HG03066 (cell line): ENCODE measurements at regions not wholly inside any gene's neighbourhood (a gene's known extent, or its start where the extent isn't known, plus 50 kb on each side); places are given as distances from the start of the nearest gene placed in this dataset.

Experiments
- ATAC-seq: cut with Tn5 transposase; IDR thresholded peaks from one replicate; pipeline ENCODE4 v1.9.1; 2021; ENCODE audit warnings: low read depth; ENCODE audit not compliant: unreplicated experiment

- ATAC-seq: no peak
These were observed 355.8 kb upstream of the SATB1 start for GRCh38 chr3:18780959-18781358.

GRCh38 chr3:18779704-18780103 is 354.6 kb upstream of the SATB1 start:
- no peak for ATAC-seq

DNA sequence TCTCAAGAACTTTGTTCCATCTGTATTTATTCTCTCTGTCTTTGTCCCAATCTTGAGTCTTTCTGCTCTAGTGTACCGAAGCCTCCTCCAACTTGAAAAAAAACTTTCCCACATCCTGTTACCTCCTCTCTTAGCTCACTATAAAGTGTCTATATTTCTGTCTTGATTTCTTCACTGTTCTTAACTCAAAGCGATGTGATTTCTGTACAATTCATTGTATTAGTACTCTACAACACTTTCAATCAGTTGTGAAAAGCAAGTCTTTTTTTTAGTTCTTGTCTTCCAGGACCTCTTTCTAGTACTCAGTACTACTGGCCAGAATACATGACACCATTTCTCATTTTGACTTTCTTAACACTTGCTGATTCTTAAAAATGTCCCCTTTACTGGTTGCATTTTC is 353.5 kb upstream of the SATB1 start:
- ATAC-seq: no peak

- ATAC-seq: no peak
These were observed 353.0 kb upstream of the SATB1 start for GRCh38 chr3:18778094-18778493.

DNA sequence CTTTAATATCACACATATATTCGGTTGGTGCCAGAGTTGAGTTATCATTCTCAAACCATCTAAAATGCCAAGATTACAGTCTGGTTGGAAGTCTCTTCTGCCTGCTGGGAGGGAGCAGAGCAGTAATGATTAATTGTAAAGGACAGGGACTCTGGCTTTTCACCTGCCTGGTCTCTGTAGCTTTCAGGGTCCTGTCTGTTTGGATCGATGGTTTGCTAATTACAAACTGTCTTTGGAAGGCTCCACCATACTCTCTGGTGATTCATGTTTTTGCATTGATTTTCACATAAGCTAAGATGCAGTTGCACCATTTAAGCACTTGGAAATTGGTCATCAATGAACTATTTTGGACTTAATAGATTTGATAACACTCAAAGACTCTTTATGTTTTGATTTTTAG is 350.4 kb upstream of the SATB1 start:
- ATAC-seq: no peak

GRCh38 chr3:18774319-18775088 is 349.4 kb upstream of the SATB1 start:
- ATAC-seq: no peak

DNA sequence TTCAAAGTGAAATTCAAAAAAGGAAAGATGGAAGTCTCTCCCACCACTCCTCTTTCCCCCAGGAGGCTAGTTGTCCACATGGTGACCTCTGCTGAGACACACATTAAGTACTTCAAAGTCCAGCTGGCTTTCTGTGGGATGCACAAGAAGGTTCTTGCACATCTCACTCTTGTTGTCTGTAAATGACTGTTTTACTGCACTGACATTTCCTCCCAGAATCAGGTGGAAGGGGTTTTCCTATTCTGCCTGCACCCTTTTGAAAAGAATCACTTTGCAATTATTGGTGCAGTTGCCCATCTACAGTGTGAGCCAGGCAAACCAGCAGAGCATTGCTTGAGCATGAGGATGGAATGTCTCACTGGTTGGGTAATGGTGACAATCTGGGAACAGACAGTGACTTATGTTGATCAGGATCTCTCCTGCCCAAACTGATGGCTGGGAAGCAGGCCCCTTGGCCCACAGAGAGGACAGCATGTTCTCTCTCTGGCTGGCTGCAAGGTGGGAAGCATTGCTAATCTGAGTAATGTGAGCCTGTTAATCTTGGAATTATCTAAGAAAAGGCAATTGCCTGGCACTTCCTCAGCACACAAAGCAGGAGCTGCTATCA is 347.7 kb upstream of the SATB1 start:
- no peak for ATAC-seq

- no peak for ATAC-seq
These were observed 346.8 kb upstream of the SATB1 start for GRCh38 chr3:18771931-18772330.

DNA sequence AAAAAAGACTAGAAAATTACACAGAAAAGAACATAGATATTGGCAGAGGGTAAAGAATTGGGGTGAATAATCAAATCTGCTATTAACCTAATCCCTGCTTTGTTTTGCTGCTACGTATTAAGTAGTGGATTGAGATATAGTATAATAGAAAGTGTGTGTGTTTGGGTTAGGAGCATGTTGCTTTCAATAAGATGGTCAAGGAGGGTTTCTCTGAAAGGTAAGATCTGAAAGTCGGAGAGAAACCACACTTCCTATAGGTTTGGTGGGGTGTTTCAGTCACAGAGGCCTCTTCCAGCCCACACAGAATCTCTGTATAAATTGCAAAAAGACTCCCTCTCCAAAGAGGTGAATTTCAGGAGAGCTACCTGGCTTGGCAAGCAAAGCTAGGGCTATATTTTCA is 345.7 kb upstream of the SATB1 start:
- no peak for ATAC-seq

DNA sequence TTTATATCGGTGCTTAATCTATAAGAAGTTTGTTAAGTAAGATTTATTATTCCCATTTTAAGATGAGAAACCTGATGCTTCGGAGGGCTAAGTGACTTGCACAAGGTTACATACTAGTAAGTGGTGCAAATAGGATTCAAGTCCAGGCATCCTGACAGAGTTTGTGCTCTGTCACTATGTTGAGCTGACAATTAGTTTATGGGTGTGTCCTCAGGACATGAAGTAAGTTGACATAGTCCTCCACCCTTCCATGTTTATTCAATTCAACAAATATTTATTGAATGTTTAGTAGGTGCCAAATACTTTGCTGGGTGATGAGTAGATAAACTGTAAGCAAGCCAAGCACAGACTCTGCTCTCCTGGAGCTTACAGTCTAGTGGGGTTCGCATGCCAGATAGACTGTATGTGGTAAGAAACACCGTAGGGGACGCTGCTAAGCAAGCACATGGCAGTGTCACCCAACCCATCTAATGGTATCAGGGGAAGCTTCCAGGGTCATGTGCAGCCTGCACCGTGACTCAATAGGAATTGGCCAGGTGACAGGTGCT is 342.7 kb upstream of the SATB1 start:
- no peak for ATAC-seq

GRCh38 chr3:18766974-18767373 is 341.8 kb upstream of the SATB1 start:
- ATAC-seq: no peak

DNA sequence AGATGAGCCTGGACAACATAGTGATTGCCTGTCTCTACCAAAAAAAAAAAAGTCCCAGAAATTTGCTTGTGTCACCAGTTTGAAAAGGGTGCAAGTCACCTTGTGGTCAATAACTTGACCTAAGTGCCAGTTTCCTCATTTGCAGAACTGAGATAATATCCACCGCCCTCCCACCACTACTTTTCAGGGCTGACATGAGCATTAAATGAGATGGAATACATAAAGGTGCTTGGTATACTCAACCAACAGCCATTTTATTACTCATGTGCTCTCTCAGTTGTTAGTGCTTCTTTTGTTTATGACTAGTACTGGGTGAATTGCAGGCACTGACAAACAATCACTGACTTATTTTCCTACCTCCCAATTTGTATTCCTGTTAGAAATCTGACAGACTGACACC is 340.5 kb upstream of the SATB1 start:
- ATAC-seq: no peak

- ATAC-seq: no peak
These were observed 340.0 kb upstream of the SATB1 start for GRCh38 chr3:18765161-18765560.

DNA sequence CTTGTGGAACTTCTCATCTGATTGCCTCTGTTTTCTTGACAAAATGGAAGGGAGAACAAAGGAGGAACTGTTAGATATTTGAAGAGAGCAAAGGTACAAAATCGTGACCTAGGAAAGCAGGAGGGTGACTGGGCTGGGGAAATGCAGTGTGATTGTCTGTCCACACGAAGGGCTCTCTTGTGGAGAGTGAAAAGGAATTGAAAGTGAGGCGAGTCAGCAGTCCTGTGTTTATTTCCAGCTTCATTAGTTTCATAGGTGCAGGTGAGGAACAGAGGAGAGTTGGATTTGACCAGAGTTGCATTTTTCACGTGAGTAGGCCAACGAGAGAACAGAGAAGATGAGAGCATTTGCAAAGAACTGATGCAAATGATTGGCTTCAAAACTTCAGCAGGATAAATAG is 336.4 kb upstream of the SATB1 start:
- no peak for ATAC-seq

GRCh38 chr3:18758047-18758704 is 333.0 kb upstream of the SATB1 start:
- ATAC-seq: peak; percentile 94

- no peak for ATAC-seq
These were observed 332.3 kb upstream of the SATB1 start for GRCh38 chr3:18757476-18757875.

- no peak for ATAC-seq
These were observed 327.3 kb upstream of the SATB1 start for GRCh38 chr3:18752273-18752934.

- ATAC-seq: no peak
These were observed 326.4 kb upstream of the SATB1 start for GRCh38 chr3:18751514-18751913.

- ATAC-seq: no peak
These were observed 322.2 kb upstream of the SATB1 start for GRCh38 chr3:18747383-18747782.

DNA sequence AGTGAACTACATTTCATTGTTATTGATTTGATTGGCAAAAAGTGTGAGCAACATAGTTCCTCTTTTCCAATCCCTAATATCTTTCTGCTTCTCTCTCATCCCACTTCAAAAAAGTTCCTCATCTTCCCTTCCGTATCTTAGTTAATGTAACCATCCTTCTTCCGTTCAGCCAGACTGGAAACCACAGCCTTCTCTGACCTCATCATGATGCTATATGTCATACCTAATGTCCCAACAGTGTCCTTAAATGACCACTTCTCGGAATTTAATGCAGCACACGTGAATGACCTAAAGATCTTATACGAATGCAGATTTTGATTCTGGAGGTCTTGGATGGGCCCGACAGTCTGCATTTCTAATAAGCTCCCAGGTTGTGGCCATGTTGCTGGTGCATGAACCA is 320.3 kb upstream of the SATB1 start:
- no peak for ATAC-seq

DNA sequence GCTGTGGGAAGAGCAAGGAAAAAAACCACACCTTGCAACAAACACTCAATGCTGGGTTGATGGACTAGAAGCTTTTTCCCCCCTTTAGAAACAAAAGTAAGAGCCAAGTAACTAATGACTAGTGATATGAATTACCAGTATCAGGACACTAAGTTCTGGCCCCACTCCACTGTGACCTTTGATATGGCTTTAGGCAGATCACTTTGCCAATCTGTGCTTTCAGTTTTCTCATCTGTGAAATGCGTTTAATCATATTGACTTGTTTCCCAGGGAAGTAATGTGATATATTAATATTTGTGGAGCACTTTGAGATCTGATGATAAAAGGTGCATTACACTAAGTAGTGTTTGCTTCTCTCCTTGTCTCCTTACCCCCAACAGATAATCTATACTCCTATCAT is 319.3 kb upstream of the SATB1 start:
- ATAC-seq: no peak
